ENCODE measurements at regions not wholly inside any gene's neighbourhood (a gene's known extent, or its start where the extent isn't known, plus 50 kb on each side); places are given as distances from the start of the nearest gene placed in this dataset.

DNA sequence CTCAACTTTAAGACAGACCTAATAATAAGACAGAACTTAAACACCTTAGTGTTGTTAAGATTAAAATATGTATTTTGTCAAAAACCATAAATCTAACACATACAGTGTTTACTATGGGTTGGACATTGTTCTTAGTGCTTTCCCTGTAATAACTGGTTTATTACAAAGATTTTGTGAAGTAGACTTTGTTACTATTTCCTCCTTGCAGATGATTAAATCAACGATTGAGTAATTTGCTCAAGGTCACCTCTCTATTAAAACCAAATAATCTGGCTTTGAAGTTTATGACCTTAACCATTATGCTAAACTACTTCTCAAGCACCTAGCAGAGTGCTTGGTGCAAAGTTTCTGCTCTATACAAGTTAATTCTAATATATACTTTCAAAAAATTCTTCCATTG is 102.7 kb upstream of the FAM3C start:
- TF ChIP-seq EP300 (IDR thresholded peaks at IDR 0.05) (no peak), CTCF (IDR thresholded peaks at IDR 0.05) (no peak), POLR2A (IDR thresholded peaks at IDR 0.05; ENCODE audit: low read length) (no peak), CBX2 (IDR thresholded peaks at IDR 0.05; ENCODE audit: borderline replicate concordance, low read depth) (no peak)
- TF ChIP-seq, protein P1, sequence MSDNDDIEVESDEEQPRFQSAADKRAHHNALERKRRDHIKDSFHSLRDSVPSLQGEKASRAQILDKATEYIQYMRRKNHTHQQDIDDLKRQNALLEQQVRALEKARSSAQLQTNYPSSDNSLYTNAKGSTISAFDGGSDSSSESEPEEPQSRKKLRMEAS (IDR thresholded peaks at IDR 0.05), result no peak
